ENCODE measurements at regions not wholly inside any gene's neighbourhood (a gene's known extent, or its start where the extent isn't known, plus 50 kb on each side); places are given as distances from the start of the nearest gene placed in this dataset.

GRCh38 chr3:66585520-66586095 lies 84.8 kb upstream of the LRIG1 start:
- Histone ChIP-seq H2BK5ac (ENCODE audit: low read length) (no peak overlapping the region), H3K4ac (ENCODE audit: low read length) (no peak overlapping the region), H3K18ac (ENCODE audit: low read length) (no peak overlapping the region), H2BK15ac (ENCODE audit: low read length) (no peak overlapping the region), H3K4me1 (ENCODE audit: control insufficient read depth in 2 of 2, insufficient read depth in 1 of 2, low read depth in 1 of 2, low read length in 2 of 2) (peaks cover 4 to 11% of the 10 kb centered on the region in 2 donors), H3K23ac (ENCODE audit: low read depth, low read length, poor library complexity) (no peak overlapping the region), H2AK5ac (ENCODE audit: low read depth, low read length) (no peak overlapping the region), H3K4me3 (ENCODE audit: low read length in 2 of 2) (no peak overlapping the region), H3K9ac (ENCODE audit: low read depth, low read length, poor library complexity) (no peak overlapping the region), H2BK12ac (ENCODE audit: low read length) (no peak overlapping the region), H3K27me3 (ENCODE audit: control insufficient read depth in 3 of 3, insufficient read depth in 3 of 3, low read depth in 1 of 3, low read length in 3 of 3) (no peaks in the 10 kb centered on the region), H2BK120ac (ENCODE audit: low read depth, low read length) (no peak overlapping the region), H3K9me3 (replicated peaks in 1 of 2; ENCODE audit: control insufficient read depth in 2 of 2, insufficient read depth in 1 of 2, low read depth in 1 of 2, low read length in 2 of 2) (no peaks in the 10 kb centered on the region), H3K27ac (replicated peaks; ENCODE audit: low read length) (no peak overlapping the region), H3K36me3 (replicated peaks in 1 of 2; ENCODE audit: control insufficient read depth in 2 of 2, insufficient read depth in 2 of 2, low read length in 2 of 2) (no peaks in the 10 kb centered on the region), H4K8ac (ENCODE audit: low read depth, low read length) (no peak overlapping the region), H4K91ac (ENCODE audit: low read depth, low read length, poor library complexity) (no peak overlapping the region), H3K79me1 (ENCODE audit: low read depth, low read length) (no peaks in the 10 kb centered on the region), H2AFZ (ENCODE audit: low read length) (no peak overlapping the region), H3K4me2 (ENCODE audit: insufficient read depth, low read length, poor library complexity, severe bottlenecking) (no peak overlapping the region), H3K14ac (ENCODE audit: low read length) (no peak overlapping the region)
- no peak for DNase-seq (ENCODE audit: low spot score)
- no CpG with 5 or more reads among the region's 1 CpG for WGBS, 2 donors (ENCODE audit: extremely low coverage in 2 of 2, insufficient read length in 2 of 2, insufficient replicate concordance in 1 of 2)

GRCh38 chr3:66586853-66587252 lies 86.0 kb upstream of the LRIG1 start:
- Histone ChIP-seq H4K8ac (ENCODE audit: low read depth, low read length) (no peak overlapping the region), H3K4me2 (ENCODE audit: insufficient read depth, low read length, poor library complexity, severe bottlenecking) (no peak overlapping the region), H3K4me3 (ENCODE audit: low read length in 2 of 2) (no peak overlapping the region), H2AK5ac (ENCODE audit: low read depth, low read length) (no peak overlapping the region), H3K79me1 (ENCODE audit: low read depth, low read length) (no peaks in the 10 kb centered on the region), H3K4me1 (ENCODE audit: control insufficient read depth in 2 of 2, insufficient read depth in 1 of 2, low read depth in 1 of 2, low read length in 2 of 2) (peaks cover 7 to 20% of the 10 kb centered on the region in 2 donors), H2AFZ (ENCODE audit: low read length) (no peak overlapping the region), H2BK120ac (ENCODE audit: low read depth, low read length) (no peak overlapping the region), H3K9ac (ENCODE audit: low read depth, low read length, poor library complexity) (no peak overlapping the region), H2BK15ac (ENCODE audit: low read length) (no peak overlapping the region), H3K27me3 (ENCODE audit: control insufficient read depth in 3 of 3, insufficient read depth in 3 of 3, low read depth in 1 of 3, low read length in 3 of 3) (no peaks in the 10 kb centered on the region), H3K9me3 (replicated peaks in 1 of 2; ENCODE audit: control insufficient read depth in 2 of 2, insufficient read depth in 1 of 2, low read depth in 1 of 2, low read length in 2 of 2) (no peaks in the 10 kb centered on the region), H3K18ac (ENCODE audit: low read length) (no peak overlapping the region), H2BK5ac (ENCODE audit: low read length) (no peak overlapping the region), H3K23ac (ENCODE audit: low read depth, low read length, poor library complexity) (no peak overlapping the region), H3K27ac (replicated peaks; ENCODE audit: low read length) (no peak overlapping the region), H4K91ac (ENCODE audit: low read depth, low read length, poor library complexity) (no peak overlapping the region), H3K4ac (ENCODE audit: low read length) (no peak overlapping the region), H3K36me3 (replicated peaks in 1 of 2; ENCODE audit: control insufficient read depth in 2 of 2, insufficient read depth in 2 of 2, low read length in 2 of 2) (no peaks in the 10 kb centered on the region), H3K14ac (ENCODE audit: low read length) (no peak overlapping the region), H2BK12ac (ENCODE audit: low read length) (no peak overlapping the region)
- no CpG with 5 or more reads among the region's 3 CpGs for WGBS, 2 donors (ENCODE audit: extremely low coverage in 2 of 2, insufficient read length in 2 of 2, insufficient replicate concordance in 1 of 2)
- DNase-seq (ENCODE audit: low spot score): no peak

DNA sequence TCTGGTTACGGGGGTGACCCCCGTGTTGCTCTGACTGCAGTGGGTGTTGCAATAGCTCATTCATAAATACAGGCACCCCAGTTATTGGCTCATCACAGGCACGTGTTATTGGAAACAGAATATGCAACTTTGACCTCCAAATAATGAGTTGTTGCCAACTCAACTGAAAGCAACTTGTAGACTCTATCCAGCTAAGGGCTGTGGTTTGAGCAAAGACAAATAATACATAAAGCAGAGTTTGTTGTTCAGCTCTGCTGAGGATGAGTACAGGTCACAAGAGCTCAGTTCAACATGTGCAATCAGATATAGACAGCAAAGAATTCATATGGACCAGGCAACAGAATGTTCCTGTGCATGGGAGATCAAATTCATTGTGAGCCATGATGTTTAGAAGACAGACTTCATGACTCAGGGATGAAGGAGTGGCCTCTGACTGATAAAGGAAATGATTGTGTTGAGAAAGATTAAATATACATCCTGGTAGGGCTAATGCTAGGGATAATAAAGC lies 87.6 kb upstream of the LRIG1 start:
- Histone ChIP-seq H3K4me2 (ENCODE audit: insufficient read depth, low read length, poor library complexity, severe bottlenecking) (no peak overlapping the region), H2AK5ac (ENCODE audit: low read depth, low read length) (no peak overlapping the region), H3K9me3 (replicated peaks in 1 of 2; ENCODE audit: control insufficient read depth in 2 of 2, insufficient read depth in 1 of 2, low read depth in 1 of 2, low read length in 2 of 2) (no peaks in the 10 kb centered on the region), H2BK5ac (ENCODE audit: low read length) (no peak overlapping the region), H2BK15ac (ENCODE audit: low read length) (no peak overlapping the region), H3K27me3 (ENCODE audit: control insufficient read depth in 3 of 3, insufficient read depth in 3 of 3, low read depth in 1 of 3, low read length in 3 of 3) (no peaks in the 10 kb centered on the region), H3K18ac (ENCODE audit: low read length) (no peak overlapping the region), H3K23ac (ENCODE audit: low read depth, low read length, poor library complexity) (no peak overlapping the region), H3K14ac (ENCODE audit: low read length) (no peak overlapping the region), H3K79me1 (ENCODE audit: low read depth, low read length) (no peaks in the 10 kb centered on the region), H4K8ac (ENCODE audit: low read depth, low read length) (no peak overlapping the region), H3K4me1 (ENCODE audit: control insufficient read depth in 2 of 2, insufficient read depth in 1 of 2, low read depth in 1 of 2, low read length in 2 of 2) (peaks cover 10 to 32% of the 10 kb centered on the region in 2 donors), H3K36me3 (replicated peaks in 1 of 2; ENCODE audit: control insufficient read depth in 2 of 2, insufficient read depth in 2 of 2, low read length in 2 of 2) (no peaks in the 10 kb centered on the region), H4K91ac (ENCODE audit: low read depth, low read length, poor library complexity) (no peak overlapping the region), H2AFZ (ENCODE audit: low read length) (no peak overlapping the region), H3K27ac (replicated peaks; ENCODE audit: low read length) (no peak overlapping the region), H3K4ac (ENCODE audit: low read length) (no peak overlapping the region), H2BK120ac (ENCODE audit: low read depth, low read length) (no peak overlapping the region), H3K4me3 (ENCODE audit: low read length in 2 of 2) (no peak overlapping the region), H2BK12ac (ENCODE audit: low read length) (no peak overlapping the region), H3K9ac (ENCODE audit: low read depth, low read length, poor library complexity) (no peak overlapping the region)
- DNase-seq (ENCODE audit: low spot score): no peak
- no CpG with 5 or more reads among the region's 3 CpGs for WGBS, 2 donors (ENCODE audit: extremely low coverage in 2 of 2, insufficient read length in 2 of 2, insufficient replicate concordance in 1 of 2)

DNA sequence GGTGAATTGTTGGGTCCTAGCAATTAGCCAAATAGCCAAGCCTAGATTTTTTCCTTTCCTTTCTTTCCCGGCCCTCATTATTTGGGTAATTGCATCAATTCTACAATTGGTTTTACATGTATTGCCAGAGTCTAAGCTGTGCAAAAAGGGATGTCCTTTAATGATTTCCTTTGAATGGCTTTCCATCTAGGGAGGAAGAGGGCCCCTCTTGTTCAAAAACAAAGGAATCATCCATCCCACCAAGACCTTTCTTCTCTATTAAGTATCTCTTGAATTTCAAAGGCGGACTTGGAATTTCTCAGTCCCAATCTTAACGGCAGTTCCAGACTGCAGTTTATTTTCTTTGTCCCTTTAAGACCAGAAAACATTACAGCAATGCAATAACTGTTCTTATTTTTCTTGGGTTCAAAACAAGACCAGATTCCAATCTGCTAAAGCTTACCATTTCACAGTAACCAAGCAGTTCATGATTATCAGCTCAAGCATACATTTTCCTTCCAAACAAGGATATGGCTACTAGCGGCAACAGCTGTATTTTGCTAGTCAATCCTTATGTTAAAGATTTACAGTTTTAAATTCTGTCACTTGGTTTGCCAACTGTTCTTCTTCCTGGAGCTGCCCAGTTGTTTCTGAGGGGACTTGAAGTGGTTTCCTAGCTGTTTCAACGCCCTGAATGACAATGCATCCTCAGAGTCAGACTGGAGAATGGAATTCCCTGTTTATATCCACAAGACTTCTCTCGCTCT lies 91.4 kb upstream of the LRIG1 start:
- peak; percentile 70 for DNase-seq (ENCODE audit: low spot score)
- WGBS, 2 donors (ENCODE audit: extremely low coverage in 2 of 2, insufficient read length in 2 of 2, insufficient replicate concordance in 1 of 2): no CpG with 5 or more reads among the region's 6 CpGs
- Histone ChIP-seq H3K79me1 (ENCODE audit: low read depth, low read length) (no peaks in the 10 kb centered on the region), H4K8ac (ENCODE audit: low read depth, low read length) (no peak overlapping the region), H2AFZ (ENCODE audit: low read length) (peak overlapping the region; percentile 77), H3K14ac (ENCODE audit: low read length) (no peak overlapping the region), H4K91ac (ENCODE audit: low read depth, low read length, poor library complexity) (no peak overlapping the region), H2BK15ac (ENCODE audit: low read length) (no peak overlapping the region), H3K27me3 (ENCODE audit: control insufficient read depth in 3 of 3, insufficient read depth in 3 of 3, low read depth in 1 of 3, low read length in 3 of 3) (no peaks in the 10 kb centered on the region), H3K23ac (ENCODE audit: low read depth, low read length, poor library complexity) (no peak overlapping the region), H3K4me3 (ENCODE audit: low read length in 2 of 2) (peak overlapping the region in 1 of 2 donors; percentile 21), H3K4me2 (ENCODE audit: insufficient read depth, low read length, poor library complexity, severe bottlenecking) (peak overlapping the region; percentile 40), H2BK5ac (ENCODE audit: low read length) (no peak overlapping the region), H2BK12ac (ENCODE audit: low read length) (no peak overlapping the region), H2AK5ac (ENCODE audit: low read depth, low read length) (no peak overlapping the region), H3K4me1 (ENCODE audit: control insufficient read depth in 2 of 2, insufficient read depth in 1 of 2, low read depth in 1 of 2, low read length in 2 of 2) (peaks cover 11 to 23% of the 10 kb centered on the region in 2 donors), H3K9ac (ENCODE audit: low read depth, low read length, poor library complexity) (no peak overlapping the region), H3K36me3 (replicated peaks in 1 of 2; ENCODE audit: control insufficient read depth in 2 of 2, insufficient read depth in 2 of 2, low read length in 2 of 2) (no peaks in the 10 kb centered on the region), H3K27ac (replicated peaks; ENCODE audit: low read length) (peak overlapping the region; percentile 100), H3K9me3 (replicated peaks in 1 of 2; ENCODE audit: control insufficient read depth in 2 of 2, insufficient read depth in 1 of 2, low read depth in 1 of 2, low read length in 2 of 2) (no peaks in the 10 kb centered on the region), H3K18ac (ENCODE audit: low read length) (peak overlapping the region; percentile 17), H3K4ac (ENCODE audit: low read length) (no peak overlapping the region), H2BK120ac (ENCODE audit: low read depth, low read length) (no peak overlapping the region)

Data from neuronal stem cell (in vitro differentiated cells).